Hepatocyte (in vitro differentiated cells): ENCODE measurements at regions not wholly inside any gene's neighbourhood (a gene's known extent, or its start where the extent isn't known, plus 50 kb on each side); places are given as distances from the start of the nearest gene placed in this dataset.

Experiments
- DNase-seq: peaks from one replicate; pipeline ENCODE4 v3.0.0-alpha.2; 2016; ENCODE audit warnings: low spot score
- H2AFZ ChIP-seq: fragments of 200-600 bp; sonication (generic); 2 replicates; pipeline ENCODE4 v1.6.0; 2016; ENCODE audit warnings: antibody characterized with exemption, mild to moderate bottlenecking
- H3K27ac ChIP-seq: fragments of 200-600 bp; sonication (generic); 2 replicates; pipeline ENCODE4 v1.5.1; 2016; ENCODE audit warnings: mild to moderate bottlenecking
- H3K27me3 ChIP-seq: fragments of 200-600 bp; sonication (generic); 2 replicates; pipeline ENCODE4 v1.6.1; 2016
- H3K36me3 ChIP-seq: fragments of 200-600 bp; sonication (generic); replicated peaks from 2 replicates; pipeline ENCODE4 v1.5.1; 2016; ENCODE audit warnings: low read depth; ENCODE audit not compliant: insufficient read depth
- H3K4me1 ChIP-seq: fragments of 200-600 bp; sonication (generic); 2 replicates; pipeline ENCODE4 v1.5.1; 2016; ENCODE audit warnings: mild to moderate bottlenecking, moderate library complexity; ENCODE audit not compliant: insufficient read depth
- H3K4me2 ChIP-seq: fragments of 200-600 bp; sonication (generic); 2 replicates; pipeline ENCODE4 v1.6.0; 2016
- H3K4me3 ChIP-seq: fragments of 200-600 bp; sonication (generic); 2 replicates; pipeline ENCODE4 v1.5.1; 2016; ENCODE audit warnings: mild to moderate bottlenecking
- H3K79me2 ChIP-seq: fragments of 200-600 bp; sonication (generic); 2 replicates; pipeline ENCODE4 v1.6.0; 2017; ENCODE audit warnings: mild to moderate bottlenecking
- H3K9me2 ChIP-seq: fragments of 200-600 bp; sonication (generic); replicated peaks from 2 replicates; pipeline ENCODE4 v1.6.0; 2017; ENCODE audit warnings: mild to moderate bottlenecking; ENCODE audit not compliant: insufficient read depth
- H3K9me3 ChIP-seq: fragments of 200-600 bp; sonication (generic); 2 replicates; pipeline ENCODE4 v1.5.1; 2016; ENCODE audit warnings: low read depth, mild to moderate bottlenecking
- H4K20me1 ChIP-seq: fragments of 200-600 bp; sonication (generic); 2 replicates; pipeline ENCODE4 v1.6.0; 2016; ENCODE audit warnings: mild to moderate bottlenecking; ENCODE audit not compliant: insufficient read depth, poor library complexity, severe bottlenecking
- EZH2 ChIP-seq: fragments of 200-600 bp; sonication (generic); IDR thresholded peaks from 2 replicates; pipeline ENCODE4 v1.6.1; 2016; ENCODE audit warnings: antibody characterized with exemption, mild to moderate bottlenecking, borderline replicate concordance
- EZH2phosphoT487 ChIP-seq: fragments of 200-600 bp; sonication (generic); IDR thresholded peaks from one replicate; pipeline ENCODE4 v1.6.1; 2018; ENCODE audit warnings: antibody characterized with exemption, mild to moderate bottlenecking, low read depth, moderate library complexity; ENCODE audit not compliant: unreplicated experiment, severe bottlenecking
- WGBS: methylation state at CpG from one replicate; pipeline ENCODE4 v1.1.6; 2016; ENCODE audit warnings: low lambda C conversion rate; ENCODE audit errors: missing lambda C conversion rate; 5-methylcytosine and 5-hydroxymethylcytosine counted together
- TF ChIP-seq, protein P1 (sequence below): fragments of 200-600 bp; sonication (generic); IDR thresholded peaks from 2 replicates; pipeline ENCODE4 v1.5.1; 2016; ENCODE audit warnings: antibody characterized with exemption, mild to moderate bottlenecking; ENCODE audit not compliant: poor library complexity

DNA sequence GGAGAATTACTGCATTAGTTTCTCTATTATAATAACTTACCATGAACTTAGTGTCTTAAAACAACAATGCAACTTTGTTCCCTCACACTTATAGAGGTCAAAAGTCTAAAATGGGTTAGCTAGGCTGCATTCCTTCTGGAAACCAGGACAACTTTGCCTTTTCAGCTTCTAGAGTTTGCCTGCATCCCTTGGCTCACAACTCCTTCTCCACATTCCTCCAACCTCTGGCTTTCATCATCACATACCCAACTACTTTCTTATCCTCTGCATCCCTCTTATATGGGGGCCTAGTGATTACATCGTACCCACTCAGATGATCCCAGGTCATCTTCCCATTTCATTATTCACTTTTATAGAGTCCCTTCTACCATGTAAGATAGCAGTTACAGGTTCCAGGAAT, 251.1 kb downstream of the C12orf50 start:
- H3K9me2 ChIP-seq: no peaks in the 10 kb centered on the region
- no peak overlapping the region for H3K4me3 ChIP-seq
- H3K4me1 ChIP-seq: no peaks in the 10 kb centered on the region
- no peaks in the 10 kb centered on the region for H3K27me3 ChIP-seq
- no peak for DNase-seq
- H4K20me1 ChIP-seq: no peaks in the 10 kb centered on the region
- H3K79me2 ChIP-seq: no peaks in the 10 kb centered on the region
- no peak overlapping the region for H3K4me2 ChIP-seq
- H2AFZ ChIP-seq: no peak overlapping the region
- WGBS: 75% methylated on average over 1 of the region's 1 CpG
- no peak overlapping the region for H3K27ac ChIP-seq
- no peaks in the 10 kb centered on the region for H3K9me3 ChIP-seq
- TF ChIP-seq EZH2phosphoT487 (no peak), EZH2 (no peak)
- TF ChIP-seq, protein P1, sequence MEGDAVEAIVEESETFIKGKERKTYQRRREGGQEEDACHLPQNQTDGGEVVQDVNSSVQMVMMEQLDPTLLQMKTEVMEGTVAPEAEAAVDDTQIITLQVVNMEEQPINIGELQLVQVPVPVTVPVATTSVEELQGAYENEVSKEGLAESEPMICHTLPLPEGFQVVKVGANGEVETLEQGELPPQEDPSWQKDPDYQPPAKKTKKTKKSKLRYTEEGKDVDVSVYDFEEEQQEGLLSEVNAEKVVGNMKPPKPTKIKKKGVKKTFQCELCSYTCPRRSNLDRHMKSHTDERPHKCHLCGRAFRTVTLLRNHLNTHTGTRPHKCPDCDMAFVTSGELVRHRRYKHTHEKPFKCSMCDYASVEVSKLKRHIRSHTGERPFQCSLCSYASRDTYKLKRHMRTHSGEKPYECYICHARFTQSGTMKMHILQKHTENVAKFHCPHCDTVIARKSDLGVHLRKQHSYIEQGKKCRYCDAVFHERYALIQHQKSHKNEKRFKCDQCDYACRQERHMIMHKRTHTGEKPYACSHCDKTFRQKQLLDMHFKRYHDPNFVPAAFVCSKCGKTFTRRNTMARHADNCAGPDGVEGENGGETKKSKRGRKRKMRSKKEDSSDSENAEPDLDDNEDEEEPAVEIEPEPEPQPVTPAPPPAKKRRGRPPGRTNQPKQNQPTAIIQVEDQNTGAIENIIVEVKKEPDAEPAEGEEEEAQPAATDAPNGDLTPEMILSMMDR: no peak
- no peaks in the 10 kb centered on the region for H3K36me3 ChIP-seq

DNA sequence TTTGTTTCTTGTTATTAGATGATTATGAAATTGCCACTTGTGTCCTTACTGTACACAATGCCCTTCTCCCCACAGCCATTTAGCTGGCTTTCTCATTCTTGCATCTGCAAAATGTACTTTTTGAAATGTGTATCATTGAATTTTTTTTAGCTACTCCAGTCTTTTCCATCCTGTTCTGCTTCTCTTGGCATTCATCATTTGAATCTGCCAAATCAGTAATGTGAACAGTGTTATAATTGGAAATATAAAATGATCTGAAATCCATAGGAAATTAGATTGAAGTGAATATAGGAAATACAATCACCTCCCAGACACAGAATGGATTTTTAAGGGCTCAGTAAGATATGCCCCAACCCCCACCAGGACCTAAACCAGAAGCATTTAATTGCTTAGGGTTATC, 253.4 kb downstream of the C12orf50 start:
- DNase-seq: no peak
- H3K4me3 ChIP-seq: no peak overlapping the region
- H3K27me3 ChIP-seq: no peaks in the 10 kb centered on the region
- H3K9me3 ChIP-seq: no peaks in the 10 kb centered on the region
- H3K27ac ChIP-seq: no peak overlapping the region
- no peaks in the 10 kb centered on the region for H3K9me2 ChIP-seq
- H2AFZ ChIP-seq: no peak overlapping the region
- H3K36me3 ChIP-seq: no peaks in the 10 kb centered on the region
- peak overlapping the region; percentile 27 for H3K4me2 ChIP-seq
- no peaks in the 10 kb centered on the region for H3K79me2 ChIP-seq
- H3K4me1 ChIP-seq: no peaks in the 10 kb centered on the region
- H4K20me1 ChIP-seq: no peaks in the 10 kb centered on the region
- no peak for TF ChIP-seq EZH2phosphoT487

DNA sequence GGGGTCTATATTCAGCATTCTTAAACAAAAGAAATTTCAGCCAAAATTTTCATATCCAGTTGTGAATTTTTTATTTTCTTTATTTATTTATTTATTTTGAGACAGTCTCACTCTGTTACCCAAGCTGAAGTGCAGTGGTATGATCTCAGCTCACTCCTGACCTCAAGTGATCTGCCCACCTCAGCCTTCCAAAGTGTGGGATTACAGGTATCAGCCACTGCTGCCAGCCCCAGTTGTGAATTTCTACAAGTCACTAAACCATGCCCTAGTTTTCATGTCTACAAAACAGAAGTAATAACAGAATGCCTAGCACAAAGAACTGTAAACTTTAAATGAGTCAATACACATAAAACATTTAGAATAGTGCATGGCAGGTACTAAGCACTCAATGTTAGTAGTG, 254.2 kb downstream of the C12orf50 start:
- Histone ChIP-seq H3K27ac (no peak overlapping the region), H3K4me1 (no peaks in the 10 kb centered on the region), H4K20me1 (no peaks in the 10 kb centered on the region), H3K4me2 (no peak overlapping the region), H3K4me3 (no peak overlapping the region), H3K27me3 (no peaks in the 10 kb centered on the region), H3K9me3 (no peaks in the 10 kb centered on the region), H2AFZ (no peak overlapping the region), H3K79me2 (no peaks in the 10 kb centered on the region), H3K9me2 (no peaks in the 10 kb centered on the region), H3K36me3 (no peaks in the 10 kb centered on the region)
- no peak for DNase-seq
- TF ChIP-seq EZH2 (no peak), EZH2phosphoT487 (no peak)
- TF ChIP-seq, protein P1: no peak

DNA sequence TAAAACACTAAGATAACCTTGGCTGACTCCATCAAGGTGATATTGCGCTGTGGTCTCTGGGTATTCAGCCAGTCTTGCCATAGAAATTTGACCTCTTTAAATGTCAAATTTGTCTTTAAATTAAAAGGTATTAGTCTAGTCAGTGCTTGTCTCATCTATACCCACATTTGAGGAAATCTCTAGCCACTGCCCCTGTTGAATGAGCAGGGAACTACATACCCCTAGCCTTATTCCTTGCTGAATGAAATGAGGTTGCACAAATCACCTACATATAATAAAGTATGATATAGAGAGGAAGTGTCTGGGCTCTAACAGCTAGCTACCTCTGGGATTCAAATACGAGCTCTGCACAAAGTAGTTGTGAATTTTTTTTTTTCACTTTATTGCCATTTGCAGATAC, 256.8 kb downstream of the C12orf50 start:
- TF ChIP-seq, protein P1: no peak
- TF ChIP-seq EZH2: no peak
- no peak for TF ChIP-seq EZH2phosphoT487
- H3K27ac ChIP-seq: no peak overlapping the region
- no peaks in the 10 kb centered on the region for H3K79me2 ChIP-seq
- no peaks in the 10 kb centered on the region for H4K20me1 ChIP-seq
- H3K4me2 ChIP-seq: no peak overlapping the region
- 91% methylated on average over 2 of the region's 2 CpGs for WGBS
- H2AFZ ChIP-seq: no peak overlapping the region
- H3K27me3 ChIP-seq: no peaks in the 10 kb centered on the region
- H3K9me2 ChIP-seq: no peaks in the 10 kb centered on the region
- no peaks in the 10 kb centered on the region for H3K4me1 ChIP-seq
- no peaks in the 10 kb centered on the region for H3K9me3 ChIP-seq
- H3K4me3 ChIP-seq: no peak overlapping the region
- DNase-seq: no peak
- H3K36me3 ChIP-seq: no peaks in the 10 kb centered on the region
